T-helper 1 cell (primary cell): ENCODE measurements at regions not wholly inside any gene's neighbourhood (a gene's known extent, or its start where the extent isn't known, plus 50 kb on each side); places are given as distances from the start of the nearest gene placed in this dataset.

ENCODE experiments used
- DNase-seq, 5 donors: peaks; one replicate each; pipeline ENCODE4 v3.0.0-alpha.2; 2012 to 2020

- no peak for DNase-seq
Observed at GRCh38 chr1:184284900-184285299, 101.9 kb upstream of the C1orf21 start.

- DNase-seq = no peak
Observed at GRCh38 chr1:184285401-184286087, 101.3 kb upstream of the C1orf21 start.

GRCh38 chr1:184287001-184287400, 99.8 kb upstream of the C1orf21 start:
- no peak for DNase-seq

- no peak for DNase-seq
Observed at GRCh38 chr1:184289825-184290550, 96.8 kb upstream of the C1orf21 start.

- no peak for DNase-seq
Observed at GRCh38 chr1:184291701-184292100, 95.1 kb upstream of the C1orf21 start.

GRCh38 chr1:184292101-184292500, 94.7 kb upstream of the C1orf21 start:
- no peak for DNase-seq

- no peak for DNase-seq
Observed at GRCh38 chr1:184294101-184294500, 92.7 kb upstream of the C1orf21 start.

- DNase-seq = no peak
Observed at GRCh38 chr1:184296466-184297243, 90.2 kb upstream of the C1orf21 start.

- no peak for DNase-seq
Observed at GRCh38 chr1:184297244-184297750, 89.5 kb upstream of the C1orf21 start.

GRCh38 chr1:184298440-184299405, 88.1 kb upstream of the C1orf21 start:
- no peak for DNase-seq

GRCh38 chr1:184299406-184299790, 87.4 kb upstream of the C1orf21 start:
- DNase-seq = no peak

GRCh38 chr1:184299796-184300195, 87.0 kb upstream of the C1orf21 start:
- no peak for DNase-seq

GRCh38 chr1:184300446-184300845, 86.4 kb upstream of the C1orf21 start:
- no peak for DNase-seq

GRCh38 chr1:184301227-184301626, 85.6 kb upstream of the C1orf21 start:
- no peak for DNase-seq

- DNase-seq = no peak
Observed at GRCh38 chr1:184302346-184302745, 84.5 kb upstream of the C1orf21 start.

- no peak for DNase-seq
Observed at GRCh38 chr1:184310157-184310819, 76.5 kb upstream of the C1orf21 start.

GRCh38 chr1:184311580-184311979, 75.2 kb upstream of the C1orf21 start:
- DNase-seq = no peak

GRCh38 chr1:184315254-184315653, 71.6 kb upstream of the C1orf21 start:
- DNase-seq = no peak

GRCh38 chr1:184319879-184320278, 67.0 kb upstream of the C1orf21 start:
- DNase-seq = no peak

- no peak for DNase-seq
Observed at GRCh38 chr1:184322253-184322652, 64.6 kb upstream of the C1orf21 start.

GRCh38 chr1:184324972-184325371, 61.9 kb upstream of the C1orf21 start:
- no peak for DNase-seq

- DNase-seq = no peak
Observed at GRCh38 chr1:184326278-184326677, 60.6 kb upstream of the C1orf21 start.
